ENCODE measurements at regions not wholly inside any gene's neighbourhood (a gene's known extent, or its start where the extent isn't known, plus 50 kb on each side); places are given as distances from the start of the nearest gene placed in this dataset.
"Not testable (repeated sequence)": the region's sequence is repeated elsewhere in the genome, so short reads cannot be mapped to it uniquely, and the experiment has no call there.

GRCh38 chr10:8279598-8279997 is 225.1 kb downstream of the GATA3 start:
- H3K27me3 Mint-ChIP-seq (ENCODE audit: unreplicated experiment): peaks cover 2% of the 10 kb centered on the region
- no peak for DNase-seq
- H3K4me3 Mint-ChIP-seq (ENCODE audit: unreplicated experiment): no peak overlapping the region
- H3K36me3 Mint-ChIP-seq (ENCODE audit: unreplicated experiment): no peaks in the 10 kb centered on the region
- TF ChIP-seq CTCF (IDR thresholded peaks at IDR 0.05; ENCODE audit: partially characterized antibody, unreplicated experiment): no peak
- peaks cover 4% of the 10 kb centered on the region for H3K9me3 Mint-ChIP-seq (ENCODE audit: unreplicated experiment)
- H3K27ac Mint-ChIP-seq (ENCODE audit: unreplicated experiment): no peak overlapping the region
- peaks cover 11% of the 10 kb centered on the region for H3K4me1 Mint-ChIP-seq (ENCODE audit: low read depth, unreplicated experiment)

- H3K9me3 Mint-ChIP-seq (ENCODE audit: unreplicated experiment): no peaks in the 10 kb centered on the region
- no peak overlapping the region for H3K4me3 Mint-ChIP-seq (ENCODE audit: unreplicated experiment)
- H3K27me3 Mint-ChIP-seq (ENCODE audit: unreplicated experiment): peaks cover 2% of the 10 kb centered on the region
- H3K27ac Mint-ChIP-seq (ENCODE audit: unreplicated experiment): no peak overlapping the region
- H3K4me1 Mint-ChIP-seq (ENCODE audit: low read depth, unreplicated experiment): peaks cover 3% of the 10 kb centered on the region
- DNase-seq: no peak
- no peak for TF ChIP-seq CTCF (IDR thresholded peaks at IDR 0.05; ENCODE audit: partially characterized antibody, unreplicated experiment)
- H3K36me3 Mint-ChIP-seq (ENCODE audit: unreplicated experiment): no peaks in the 10 kb centered on the region
Measured at GRCh38 chr10:8280946-8281345, 226.5 kb downstream of the GATA3 start.

- H3K9me3 Mint-ChIP-seq (ENCODE audit: unreplicated experiment): no peaks in the 10 kb centered on the region
- no peak overlapping the region for H3K27ac Mint-ChIP-seq (ENCODE audit: unreplicated experiment)
- TF ChIP-seq CTCF (IDR thresholded peaks at IDR 0.05; ENCODE audit: partially characterized antibody, unreplicated experiment): no peak
- no peak for DNase-seq
- peaks cover 2% of the 10 kb centered on the region for H3K27me3 Mint-ChIP-seq (ENCODE audit: unreplicated experiment)
- H3K4me3 Mint-ChIP-seq (ENCODE audit: unreplicated experiment): no peak overlapping the region
- H3K36me3 Mint-ChIP-seq (ENCODE audit: unreplicated experiment): no peaks in the 10 kb centered on the region
- no peaks in the 10 kb centered on the region for H3K4me1 Mint-ChIP-seq (ENCODE audit: low read depth, unreplicated experiment)
Measured at GRCh38 chr10:8282340-8282739, 227.9 kb downstream of the GATA3 start.

GRCh38 chr10:8283166-8283905 is 228.8 kb downstream of the GATA3 start:
- Mint-ChIP-seq H3K27ac (ENCODE audit: unreplicated experiment) (no peak overlapping the region), H3K36me3 (ENCODE audit: unreplicated experiment) (no peaks in the 10 kb centered on the region), H3K4me1 (ENCODE audit: low read depth, unreplicated experiment) (no peaks in the 10 kb centered on the region), H3K27me3 (ENCODE audit: unreplicated experiment) (peaks cover 2% of the 10 kb centered on the region), H3K9me3 (ENCODE audit: unreplicated experiment) (no peaks in the 10 kb centered on the region), H3K4me3 (ENCODE audit: unreplicated experiment) (no peak overlapping the region)
- no peak for DNase-seq
- no peak for TF ChIP-seq CTCF (IDR thresholded peaks at IDR 0.05; ENCODE audit: partially characterized antibody, unreplicated experiment)

GRCh38 chr10:8283986-8284385 is 229.5 kb downstream of the GATA3 start:
- H3K27ac Mint-ChIP-seq (ENCODE audit: unreplicated experiment): no peak overlapping the region
- H3K4me1 Mint-ChIP-seq (ENCODE audit: low read depth, unreplicated experiment): no peaks in the 10 kb centered on the region
- TF ChIP-seq CTCF (IDR thresholded peaks at IDR 0.05; ENCODE audit: partially characterized antibody, unreplicated experiment): no peak
- DNase-seq: no peak
- H3K4me3 Mint-ChIP-seq (ENCODE audit: unreplicated experiment): no peak overlapping the region
- no peaks in the 10 kb centered on the region for H3K9me3 Mint-ChIP-seq (ENCODE audit: unreplicated experiment)
- H3K36me3 Mint-ChIP-seq (ENCODE audit: unreplicated experiment): no peaks in the 10 kb centered on the region
- H3K27me3 Mint-ChIP-seq (ENCODE audit: unreplicated experiment): peaks cover 2% of the 10 kb centered on the region

GRCh38 chr10:8285970-8286369 is 231.5 kb downstream of the GATA3 start:
- H3K4me1 Mint-ChIP-seq (ENCODE audit: low read depth, unreplicated experiment); H3K4me3 Mint-ChIP-seq (ENCODE audit: unreplicated experiment); H3K9me3 Mint-ChIP-seq (ENCODE audit: unreplicated experiment); H3K36me3 Mint-ChIP-seq (ENCODE audit: unreplicated experiment); H3K27ac Mint-ChIP-seq (ENCODE audit: unreplicated experiment); H3K27me3 Mint-ChIP-seq (ENCODE audit: unreplicated experiment); DNase-seq: not testable (repeated sequence)
